H1 (cell line): ENCODE measurements at regions not wholly inside any gene's neighbourhood (a gene's known extent, or its start where the extent isn't known, plus 50 kb on each side); places are given as distances from the start of the nearest gene placed in this dataset.

Experiments
- CHD2 ChIP-seq: IDR thresholded peaks from 2 replicates; pipeline ENCODE4 v1.6.1; 2012; ENCODE audit warnings: low read length, improper control_type of control experiment
- CTCF ChIP-seq, 3 experiments: IDR thresholded peaks; 1 replicate in 2 of 3; 2 replicates in 1 of 3; pipeline versions ENCODE4 v1.5.1 to v1.6.1; 2011; ENCODE audit warnings: low read length in 3 of 3, mild to moderate bottlenecking in 3 of 3, inconsistent platforms in 2 of 3, low read depth in 1 of 3, moderate library complexity in 1 of 3; ENCODE audit not compliant: insufficient read depth in 1 of 3; ENCODE audit errors: control extremely low read depth in 1 of 3
- EZH2 ChIP-seq: fragments of 200-600 bp; sonication (generic); IDR thresholded peaks from 2 replicates; pipeline ENCODE4 v1.7.1; 2012; ENCODE audit warnings: low read depth, mild to moderate bottlenecking, moderate library complexity, low read length, inconsistent platforms; ENCODE audit not compliant: severe bottlenecking
- POLR2A ChIP-seq, 2 experiments: IDR thresholded peaks; 1 replicate in 1 of 2; 2 replicates in 1 of 2; pipeline ENCODE4 v1.6.1; 2011; ENCODE audit warnings: low read depth in 2 of 2, low read length in 2 of 2, mild to moderate bottlenecking in 2 of 2; ENCODE audit errors: control extremely low read depth in 1 of 2
- POLR2AphosphoS5 ChIP-seq: IDR thresholded peaks from 2 replicates; pipeline ENCODE4 v1.6.1; 2011; ENCODE audit warnings: low read depth, low read length
- SIN3A ChIP-seq, 2 experiments: IDR thresholded peaks in 1 of 2; conservative IDR thresholded peaks in 1 of 2; 2 replicates each; pipeline ENCODE4 v1.6.1; 2011 to 2012; ENCODE audit warnings: low read length in 2 of 2, improper control_type of control experiment in 1 of 2, low read depth in 1 of 2, mild to moderate bottlenecking in 1 of 2
- SRF ChIP-seq: IDR thresholded peaks from 2 replicates; pipeline ENCODE4 v1.6.1; 2011; ENCODE audit warnings: mild to moderate bottlenecking, low read depth, low read length, moderate library complexity
- TF ChIP-seq, protein P1 (sequence below): IDR thresholded peaks from 2 replicates; pipeline ENCODE4 v1.6.1; 2011; ENCODE audit warnings: low read length, improper control_type of control experiment

DNA sequence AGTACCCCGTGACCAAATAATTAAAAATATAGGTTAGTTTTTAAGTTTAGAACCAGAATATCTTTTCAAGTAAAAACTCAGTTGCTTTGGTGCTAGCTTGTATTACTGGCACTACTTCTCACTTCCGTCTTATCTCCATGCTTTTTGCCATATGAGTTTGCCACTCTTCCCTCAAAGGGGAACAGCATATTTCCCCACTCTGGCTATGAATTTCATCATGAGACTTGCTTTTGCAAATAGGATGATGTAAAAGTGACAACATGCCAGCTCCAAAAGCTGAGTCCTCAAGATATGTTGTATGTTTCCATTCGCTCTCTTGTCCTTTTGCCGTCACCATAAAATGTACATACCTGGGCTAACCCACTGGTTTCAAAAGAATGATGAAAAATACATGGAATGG, 178.1 kb upstream of the SEMA3A start:
- TF ChIP-seq CTCF (IDR thresholded peaks at IDR 0.05; ENCODE audit: control extremely low read depth in 1 of 3, insufficient read depth in 1 of 3, low read depth in 1 of 3, low read length in 3 of 3) (no peak), SIN3A (conservative IDR thresholded peaks at IDR 0.05 in 1 of 2, IDR thresholded peaks at IDR 0.05 in 1 of 2; ENCODE audit: low read depth in 1 of 2, low read length in 2 of 2) (no peak), SRF (no peak), EZH2 (no peak), POLR2AphosphoS5 (no peak), CHD2 (no peak), POLR2A (IDR thresholded peaks at IDR 0.05; ENCODE audit: control extremely low read depth in 1 of 2, low read depth in 2 of 2, low read length in 2 of 2) (no peak)
- TF ChIP-seq, protein P1, sequence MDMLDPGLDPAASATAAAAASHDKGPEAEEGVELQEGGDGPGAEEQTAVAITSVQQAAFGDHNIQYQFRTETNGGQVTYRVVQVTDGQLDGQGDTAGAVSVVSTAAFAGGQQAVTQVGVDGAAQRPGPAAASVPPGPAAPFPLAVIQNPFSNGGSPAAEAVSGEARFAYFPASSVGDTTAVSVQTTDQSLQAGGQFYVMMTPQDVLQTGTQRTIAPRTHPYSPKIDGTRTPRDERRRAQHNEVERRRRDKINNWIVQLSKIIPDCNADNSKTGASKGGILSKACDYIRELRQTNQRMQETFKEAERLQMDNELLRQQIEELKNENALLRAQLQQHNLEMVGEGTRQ: no peak
